HUES6 (cell line): ENCODE measurements at regions not wholly inside any gene's neighbourhood (a gene's known extent, or its start where the extent isn't known, plus 50 kb on each side); places are given as distances from the start of the nearest gene placed in this dataset.

Experiments
- H3K27ac ChIP-seq: 2 replicates; pipeline ENCODE4 v1.7.0; 2013; ENCODE audit warnings: low read depth, mild to moderate bottlenecking, low read length, inconsistent platforms
- H3K27me3 ChIP-seq: 2 replicates; pipeline ENCODE4 v1.6.1; 2013; ENCODE audit warnings: low read length; ENCODE audit not compliant: control insufficient read depth, insufficient read depth
- H3K36me3 ChIP-seq: 2 replicates; pipeline ENCODE4 v1.6.1; 2013; ENCODE audit warnings: low read length; ENCODE audit not compliant: control insufficient read depth, insufficient read depth
- H3K4me1 ChIP-seq: 2 replicates; pipeline ENCODE4 v1.6.1; 2013; ENCODE audit warnings: low read length; ENCODE audit not compliant: control insufficient read depth, insufficient read depth
- H3K4me3 ChIP-seq: 2 replicates; pipeline ENCODE4 v1.5.1; 2013; ENCODE audit warnings: low read depth, low read length
- H3K9ac ChIP-seq: one replicate; pipeline ENCODE4 v1.6.1; 2013; ENCODE audit warnings: mild to moderate bottlenecking, low read length
- H3K9me3 ChIP-seq: 2 replicates; pipeline ENCODE4 v1.6.1; 2013; ENCODE audit warnings: low read depth, low read length; ENCODE audit not compliant: control insufficient read depth, insufficient read depth

- Histone ChIP-seq H3K36me3 (no peaks in the 10 kb centered on the region), H3K9me3 (peaks cover under 1% of the 10 kb centered on the region; the same call in 1 of the 2 replicates), H3K27me3 (no peaks in the 10 kb centered on the region), H3K9ac (no peak overlapping the region), H3K27ac (no peak overlapping the region), H3K4me1 (no peaks in the 10 kb centered on the region), H3K4me3 (no peak overlapping the region)
These were observed 292.0 kb upstream of the CDH11 start for GRCh38 chr16:65413861-65414260.

GRCh38 chr16:65410801-65411200 lies 288.9 kb upstream of the CDH11 start:
- Histone ChIP-seq H3K9ac (no peak overlapping the region), H3K36me3 (no peaks in the 10 kb centered on the region), H3K27ac (no peak overlapping the region), H3K4me3 (no peak overlapping the region), H3K9me3 (no peaks in the 10 kb centered on the region), H3K27me3 (no peaks in the 10 kb centered on the region), H3K4me1 (no peaks in the 10 kb centered on the region)

GRCh38 chr16:65409510-65409909 lies 287.6 kb upstream of the CDH11 start:
- Histone ChIP-seq H3K36me3 (no peaks in the 10 kb centered on the region), H3K9ac (no peak overlapping the region), H3K4me3 (no peak overlapping the region), H3K4me1 (no peaks in the 10 kb centered on the region), H3K27me3 (no peaks in the 10 kb centered on the region), H3K9me3 (no peaks in the 10 kb centered on the region), H3K27ac (no peak overlapping the region)

- no peak overlapping the region for H3K27ac ChIP-seq
- no peaks in the 10 kb centered on the region for H3K9me3 ChIP-seq
- no peak overlapping the region for H3K4me3 ChIP-seq
- no peaks in the 10 kb centered on the region for H3K27me3 ChIP-seq
- no peaks in the 10 kb centered on the region for H3K36me3 ChIP-seq
- H3K9ac ChIP-seq, result no peak overlapping the region
- no peaks in the 10 kb centered on the region for H3K4me1 ChIP-seq
These were observed 285.1 kb upstream of the CDH11 start for GRCh38 chr16:65406933-65407332.

GRCh38 chr16:65406116-65406515 lies 284.3 kb upstream of the CDH11 start:
- no peaks in the 10 kb centered on the region for H3K4me1 ChIP-seq
- H3K9ac ChIP-seq, result no peak overlapping the region
- no peak overlapping the region for H3K4me3 ChIP-seq
- no peaks in the 10 kb centered on the region for H3K9me3 ChIP-seq
- no peaks in the 10 kb centered on the region for H3K36me3 ChIP-seq
- no peak overlapping the region for H3K27ac ChIP-seq
- H3K27me3 ChIP-seq, result no peaks in the 10 kb centered on the region

DNA sequence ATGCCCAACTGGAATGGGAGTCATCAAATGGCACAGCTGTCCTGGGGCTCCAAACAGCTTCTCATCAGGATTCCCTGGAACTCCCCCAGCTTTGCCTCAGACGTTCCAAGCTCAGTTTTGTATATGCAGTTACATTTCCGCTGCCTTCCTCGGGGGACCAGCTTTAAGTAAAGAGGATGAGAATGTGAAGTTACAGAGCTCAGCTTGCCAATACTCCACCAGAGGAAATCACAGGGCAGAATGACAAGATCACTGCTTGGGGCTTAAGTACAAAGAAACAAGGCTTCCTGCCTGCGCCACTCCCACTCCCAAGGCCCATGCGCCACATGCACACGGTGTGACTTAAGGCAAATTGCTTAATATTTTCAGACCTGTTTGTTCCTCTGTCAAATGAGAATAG lies 272.4 kb upstream of the CDH11 start:
- Histone ChIP-seq H3K9ac (no peak overlapping the region), H3K27me3 (no peaks in the 10 kb centered on the region), H3K4me3 (no peak overlapping the region), H3K27ac (no peak overlapping the region), H3K36me3 (no peaks in the 10 kb centered on the region), H3K4me1 (no peaks in the 10 kb centered on the region), H3K9me3 (peaks cover under 1% of the 10 kb centered on the region; the same call in 1 of the 2 replicates)

DNA sequence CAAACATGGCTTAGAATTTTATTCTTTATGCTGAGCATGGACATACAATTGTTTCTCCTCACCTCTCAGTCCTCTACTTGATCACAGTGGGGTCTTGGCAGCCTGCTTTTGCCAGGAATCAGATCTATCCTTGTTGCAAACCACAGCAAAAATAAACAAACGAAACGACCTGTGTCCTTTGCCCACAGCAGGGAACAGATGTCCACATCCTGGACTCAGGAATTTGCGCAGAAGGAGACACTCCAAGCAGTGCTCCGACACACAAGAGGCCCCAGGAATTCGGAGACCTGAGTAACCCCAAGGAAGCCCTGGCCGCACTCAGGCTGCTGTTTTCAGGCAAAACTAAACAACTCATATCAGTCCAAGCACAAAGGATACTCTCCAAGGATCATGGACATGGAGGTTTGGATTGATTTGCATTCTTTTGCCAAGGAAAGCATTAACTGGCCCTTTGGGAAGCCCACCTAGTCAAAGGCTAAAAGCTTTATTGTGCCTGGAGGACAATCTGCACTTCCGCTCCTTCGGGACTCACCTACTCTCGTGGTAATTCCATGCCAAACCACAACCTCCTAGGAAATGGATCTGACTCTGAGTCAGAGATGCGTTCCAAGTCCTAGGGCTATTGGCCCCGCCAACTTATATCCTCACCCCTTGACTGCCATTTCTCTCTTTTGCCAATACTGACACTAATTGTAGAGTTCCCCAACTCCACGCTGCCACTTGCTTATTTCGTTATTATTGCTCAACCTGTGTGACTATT lies 271.1 kb upstream of the CDH11 start:
- Histone ChIP-seq H3K9me3 (peaks cover 13% of the 10 kb centered on the region), H3K27ac (no peak overlapping the region), H3K4me1 (no peaks in the 10 kb centered on the region), H3K36me3 (no peaks in the 10 kb centered on the region; the same call in 1 of the 2 replicates), H3K27me3 (no peaks in the 10 kb centered on the region), H3K9ac (no peak overlapping the region), H3K4me3 (no peak overlapping the region)

GRCh38 chr16:65388592-65388991 lies 266.7 kb upstream of the CDH11 start:
- Histone ChIP-seq H3K9ac (no peak overlapping the region), H3K27ac (no peak overlapping the region), H3K36me3 (no peaks in the 10 kb centered on the region; the same call in 1 of the 2 replicates), H3K4me3 (no peak overlapping the region), H3K4me1 (no peaks in the 10 kb centered on the region), H3K27me3 (no peaks in the 10 kb centered on the region), H3K9me3 (peaks cover 19% of the 10 kb centered on the region)

- Histone ChIP-seq H3K4me1 (no peaks in the 10 kb centered on the region), H3K9ac (no peak overlapping the region), H3K36me3 (no peaks in the 10 kb centered on the region; the same call in 1 of the 2 replicates), H3K27me3 (no peaks in the 10 kb centered on the region), H3K27ac (no peak overlapping the region), H3K9me3 (peaks cover 19% of the 10 kb centered on the region), H3K4me3 (no peak overlapping the region)
These were observed 264.8 kb upstream of the CDH11 start for GRCh38 chr16:65386672-65387071.

GRCh38 chr16:65384441-65384840 lies 262.6 kb upstream of the CDH11 start:
- no peaks in the 10 kb centered on the region for H3K4me1 ChIP-seq
- H3K9me3 ChIP-seq, result peaks cover 19% of the 10 kb centered on the region
- no peaks in the 10 kb centered on the region for H3K27me3 ChIP-seq
- no peak overlapping the region for H3K9ac ChIP-seq
- H3K27ac ChIP-seq, result no peak overlapping the region
- H3K36me3 ChIP-seq, result no peaks in the 10 kb centered on the region; the same call in 1 of the 2 replicates
- H3K4me3 ChIP-seq, result no peak overlapping the region

GRCh38 chr16:65377195-65377594 lies 255.3 kb upstream of the CDH11 start:
- Histone ChIP-seq H3K27me3 (no peaks in the 10 kb centered on the region), H3K9me3 (no peaks in the 10 kb centered on the region), H3K36me3 (no peaks in the 10 kb centered on the region), H3K27ac (no peak overlapping the region), H3K4me3 (no peak overlapping the region), H3K4me1 (peaks cover 12% of the 10 kb centered on the region; the same call in 1 of the 2 replicates), H3K9ac (no peak overlapping the region)
